CD4-positive, alpha-beta T cell treated with Interferon alpha-2 for 1 hour (primary cell): ENCODE measurements at regions not wholly inside any gene's neighbourhood (a gene's known extent, or its start where the extent isn't known, plus 50 kb on each side); places are given as distances from the start of the nearest gene placed in this dataset.
A peak's percentile ranks its signal among the peaks of the same experiment; 100 is the strongest.
"Not testable (repeated sequence)": the region's sequence is repeated elsewhere in the genome, so short reads cannot be mapped to it uniquely, and the experiment has no call there.

Experiments
- DNase-seq, 2 donors: peaks; one replicate each; pipeline ENCODE4 v3.0.0-alpha.2; 2020 to 2022

DNA sequence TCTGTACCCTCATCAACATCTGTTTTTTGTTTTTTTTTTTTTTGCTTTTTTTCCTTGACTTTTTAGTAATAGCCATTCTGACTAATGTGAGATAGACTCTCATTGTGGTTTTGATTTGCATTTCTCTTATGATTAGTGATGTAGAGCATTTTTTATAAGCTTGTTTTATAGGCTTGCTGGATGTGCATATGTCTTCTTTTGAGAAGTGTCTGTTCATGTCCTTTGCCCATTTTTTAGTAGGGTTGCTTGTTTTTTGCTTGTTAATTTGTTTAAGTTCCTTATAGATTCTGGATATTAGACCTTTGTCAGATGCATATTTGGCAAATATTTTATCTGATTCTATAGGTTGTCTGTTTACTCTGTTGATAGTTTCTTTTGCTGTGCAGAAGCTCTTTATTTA, 53.5 kb upstream of the FAR1 start:
- DNase-seq = not testable (repeated sequence)

- no peak for DNase-seq
Observed at GRCh38 chr11:13608656-13609055, 59.8 kb upstream of the FAR1 start.

DNA sequence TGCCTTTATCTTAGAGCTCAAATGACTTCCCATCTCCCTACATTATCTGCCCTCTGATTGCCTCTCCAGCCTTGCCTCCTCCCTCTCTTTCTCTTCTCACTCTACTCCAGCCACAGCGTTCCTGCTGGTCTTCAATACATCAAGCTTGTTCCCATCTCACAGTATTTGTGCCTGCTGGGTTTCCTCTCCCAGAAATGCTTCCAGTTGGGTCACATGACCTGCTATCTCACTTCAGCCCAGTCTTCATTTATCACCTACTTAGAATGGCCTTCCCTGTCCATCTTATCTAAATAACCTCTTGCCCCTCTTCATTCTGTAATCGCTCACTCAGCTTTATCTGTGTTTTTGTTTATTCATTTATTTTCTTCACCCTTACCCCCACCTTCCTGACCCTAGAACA, 61.8 kb upstream of the FAR1 start:
- DNase-seq = no peak

- DNase-seq = no peak
Observed at GRCh38 chr11:13603661-13604060, 64.8 kb upstream of the FAR1 start.

DNA sequence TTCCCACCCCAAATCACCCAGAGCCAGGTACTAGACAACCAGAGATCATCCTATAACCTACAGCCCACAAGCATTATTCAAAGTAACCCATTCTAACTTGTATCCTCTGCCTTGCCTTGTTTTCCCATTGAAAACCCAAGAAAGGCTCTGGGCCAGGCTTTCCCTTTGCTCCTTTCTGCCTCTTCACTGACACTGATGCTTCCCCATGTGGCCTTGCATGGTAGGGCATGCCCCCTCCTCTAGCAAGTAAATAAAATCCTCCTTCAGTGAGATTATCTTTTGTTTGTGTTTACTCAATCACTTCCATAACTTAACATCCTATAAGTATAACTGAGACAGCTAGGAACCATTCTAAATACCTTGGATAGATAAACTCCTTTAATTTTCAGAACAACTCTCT, 65.6 kb upstream of the FAR1 start:
- DNase-seq = no peak

GRCh38 chr11:13596611-13597326, 71.7 kb upstream of the FAR1 start:
- DNase-seq = no peak

DNA sequence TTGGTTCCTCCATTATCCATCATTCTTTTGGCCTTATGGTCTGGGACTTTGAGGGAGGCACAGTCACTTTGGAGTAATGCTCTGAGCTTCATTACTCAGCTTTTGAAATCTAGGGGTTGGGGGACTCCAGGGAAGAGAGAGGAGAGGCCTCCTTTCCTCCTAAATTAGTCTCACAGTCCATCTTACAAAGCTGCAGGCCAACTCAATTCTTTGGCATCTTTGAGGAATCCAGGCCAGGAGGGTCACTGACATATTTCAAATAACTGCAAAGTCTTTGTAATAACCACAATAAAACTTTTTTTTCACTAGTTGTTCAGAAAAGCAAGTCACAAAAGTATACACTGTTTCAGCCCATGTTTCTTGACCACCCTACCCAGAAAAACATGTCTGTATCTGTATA, 73.3 kb upstream of the FAR1 start:
- no peak for DNase-seq

DNA sequence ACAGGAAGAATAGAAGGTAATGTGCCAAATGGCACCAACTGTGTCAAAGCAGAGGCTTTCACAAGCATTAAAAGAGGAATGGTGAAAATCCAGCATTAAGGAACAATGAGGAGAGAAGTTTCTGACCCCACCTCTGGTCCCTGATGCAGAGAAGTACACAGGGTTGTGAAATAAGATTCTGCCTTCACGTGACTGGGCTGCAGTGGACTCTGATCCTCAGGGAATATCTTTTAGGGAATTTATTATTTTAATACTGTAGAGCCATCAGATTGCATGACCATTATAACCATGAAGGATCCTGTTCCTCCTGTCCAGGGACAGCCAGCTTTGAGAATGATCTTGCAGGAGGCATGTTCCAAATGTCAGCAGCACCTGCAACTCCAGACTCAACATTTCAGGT, 74.4 kb upstream of the FAR1 start:
- no peak for DNase-seq

- DNase-seq = no peak
Observed at GRCh38 chr11:13578514-13579140, 82.8 kb upstream of the PTH start.

DNA sequence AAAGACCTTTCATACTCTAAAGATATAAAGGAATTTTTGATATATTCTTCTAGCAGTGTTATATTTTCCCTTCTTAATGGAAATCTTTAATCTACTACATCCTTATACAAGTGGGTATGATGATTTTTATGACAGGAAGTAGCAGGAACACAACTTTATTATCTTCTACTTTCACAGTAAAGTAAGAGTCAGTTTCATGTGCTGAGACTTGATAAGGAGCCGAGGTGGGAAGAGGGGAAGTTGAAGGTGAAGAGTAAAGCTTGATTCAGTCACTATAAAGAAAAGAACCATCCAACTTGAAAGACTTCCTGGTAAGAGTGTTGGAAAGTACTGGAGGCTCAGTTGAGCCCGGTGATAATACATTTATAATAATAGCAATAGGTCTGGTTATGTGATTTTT, 82.1 kb upstream of the PTH start:
- DNase-seq = no peak

- no peak for DNase-seq
Observed at GRCh38 chr11:13576995-13577394, 81.2 kb upstream of the PTH start.

GRCh38 chr11:13575385-13575784, 79.6 kb upstream of the PTH start:
- DNase-seq = not testable (repeated sequence)

DNA sequence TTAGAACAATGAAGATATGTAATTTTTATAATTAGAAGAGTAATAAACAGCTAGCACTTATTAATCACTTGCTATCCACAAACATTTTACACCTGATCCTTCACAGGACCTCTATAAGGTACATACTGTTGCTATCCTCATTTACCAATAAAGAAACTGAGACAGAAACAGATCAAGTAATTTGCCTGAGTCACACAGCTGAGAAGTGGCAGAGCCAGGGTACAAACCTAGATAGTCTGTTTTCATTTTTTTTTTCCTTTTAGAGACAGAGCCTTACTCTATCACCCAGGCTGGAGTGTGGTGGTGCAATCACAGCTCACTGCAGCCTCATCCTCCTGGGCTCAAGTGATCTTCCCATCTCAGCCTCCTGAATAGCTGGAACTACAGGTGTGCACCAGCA, 71.8 kb upstream of the PTH start:
- no peak for DNase-seq

- no peak for DNase-seq
Observed at GRCh38 chr11:13561860-13562259, 66.1 kb upstream of the PTH start.

GRCh38 chr11:13560341-13560740, 64.5 kb upstream of the PTH start:
- peak in 1 of 2 donors; percentile 8 for DNase-seq

DNA sequence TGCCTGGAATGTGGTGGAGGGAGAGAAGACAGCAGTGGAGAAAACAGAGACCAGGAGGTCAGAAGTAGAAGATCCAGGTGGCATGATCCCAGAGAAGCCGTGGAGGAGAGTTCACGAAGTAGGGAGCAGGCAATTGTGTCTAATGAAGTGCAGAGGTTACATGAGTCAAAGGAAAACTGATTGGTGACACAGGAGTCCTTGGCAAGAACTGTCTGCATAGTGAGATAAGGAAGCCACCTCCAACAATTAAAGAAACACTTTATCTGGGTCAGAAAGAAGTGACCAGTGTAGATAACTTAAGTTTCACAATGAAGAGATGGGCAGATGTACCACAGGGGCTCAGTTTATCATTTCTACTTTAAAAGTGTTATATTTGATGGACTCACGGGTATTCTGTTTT, 57.0 kb upstream of the PTH start:
- no peak for DNase-seq

DNA sequence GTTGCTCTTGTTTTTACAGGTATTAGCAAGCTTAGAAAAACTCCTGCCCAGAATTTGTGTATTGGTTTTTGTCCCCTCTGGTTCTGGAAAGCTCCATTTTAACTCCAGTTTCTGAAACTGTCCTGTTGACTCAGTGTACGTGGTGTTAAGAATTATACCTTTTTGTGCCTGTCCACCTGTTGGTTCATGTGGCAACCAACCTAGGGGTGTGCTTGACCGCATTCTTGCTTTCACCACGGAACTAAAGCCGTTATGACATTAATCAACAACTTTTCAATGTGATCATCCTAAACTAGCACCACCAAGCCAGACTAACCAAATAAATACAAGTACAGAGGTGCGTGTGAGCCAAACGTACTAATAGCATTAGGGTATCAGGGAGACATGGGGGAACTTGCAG, 56.0 kb upstream of the PTH start:
- DNase-seq = no peak

DNA sequence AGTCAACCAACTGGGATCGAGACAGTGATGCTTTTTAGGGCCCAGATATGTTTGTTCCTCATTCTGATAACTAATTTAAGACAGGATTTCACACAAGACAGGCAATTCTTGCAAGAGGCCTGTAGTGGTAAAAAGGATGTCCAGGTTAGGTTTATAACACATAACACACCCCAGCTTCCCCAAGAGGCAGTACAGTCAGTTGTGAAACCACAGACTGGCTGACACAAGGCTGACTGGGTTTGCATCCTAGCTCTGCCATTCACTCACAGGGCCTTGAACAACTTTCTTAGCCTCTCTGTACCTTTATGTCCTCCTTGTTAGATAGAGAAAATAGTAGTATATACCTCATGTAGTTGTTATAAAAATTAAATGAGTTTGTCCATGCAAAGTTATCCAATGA, 55.0 kb upstream of the PTH start:
- peak; percentile 7 to 31 for DNase-seq

DNA sequence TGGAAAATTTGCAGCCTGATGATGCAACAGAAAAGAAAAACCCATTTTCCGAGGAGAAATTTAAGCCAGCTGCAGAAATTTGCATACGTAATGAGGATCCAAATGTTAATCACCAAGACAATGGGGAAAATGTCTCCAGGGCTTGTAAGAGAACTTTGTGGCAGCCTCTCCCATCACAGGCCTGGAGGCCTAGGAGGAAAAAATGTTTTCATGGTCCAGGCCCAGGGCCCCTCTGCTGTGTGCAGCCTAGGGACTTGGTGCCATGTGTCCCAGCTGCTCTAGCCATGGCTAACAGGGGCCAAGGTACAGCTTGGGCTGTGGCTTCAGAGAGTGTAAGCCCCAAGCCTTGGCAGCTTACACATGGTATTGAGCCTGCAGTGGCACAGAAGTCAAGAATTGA, 50.3 kb upstream of the PTH start:
- not testable (repeated sequence) for DNase-seq
